GM18520 (cell line): ENCODE measurements at regions not wholly inside any gene's neighbourhood (a gene's known extent, or its start where the extent isn't known, plus 50 kb on each side); places are given as distances from the start of the nearest gene placed in this dataset.

Experiments used
- ATAC-seq: cut with Tn5 transposase; IDR thresholded peaks from one replicate; pipeline ENCODE4 v1.9.1; 2021; ENCODE audit not compliant: unreplicated experiment

GRCh38 chr22:48264586-48264985 lies 1502.1 kb downstream of the TBC1D22A start:
- no peak for ATAC-seq

GRCh38 chr22:48263791-48264351 lies 1501.4 kb downstream of the TBC1D22A start:
- ATAC-seq, result no peak

GRCh38 chr22:48263431-48263765 lies 1500.9 kb downstream of the TBC1D22A start:
- ATAC-seq, result no peak

- ATAC-seq, result no peak
Measured at GRCh38 chr22:48262596-48263430, 1500.4 kb downstream of the TBC1D22A start.

GRCh38 chr22:48261706-48262105 lies 1499.3 kb downstream of the TBC1D22A start:
- ATAC-seq, result no peak

- no peak for ATAC-seq
Measured at GRCh38 chr22:48261048-48261621, 1498.7 kb downstream of the TBC1D22A start.

GRCh38 chr22:48259991-48260670 lies 1497.7 kb downstream of the TBC1D22A start:
- ATAC-seq, result no peak

GRCh38 chr22:48258811-48259210 lies 1496.4 kb downstream of the TBC1D22A start:
- no peak for ATAC-seq

- no peak for ATAC-seq
Measured at GRCh38 chr22:48258064-48258701, 1495.7 kb downstream of the TBC1D22A start.

- ATAC-seq, result no peak
Measured at GRCh38 chr22:48257685-48258055, 1495.2 kb downstream of the TBC1D22A start.

GRCh38 chr22:48256776-48257684 lies 1494.6 kb downstream of the TBC1D22A start:
- no peak for ATAC-seq

GRCh38 chr22:48256041-48256739 lies 1493.7 kb downstream of the TBC1D22A start:
- ATAC-seq, result no peak

- no peak for ATAC-seq
Measured at GRCh38 chr22:48254311-48254873, 1491.9 kb downstream of the TBC1D22A start.

- ATAC-seq, result no peak
Measured at GRCh38 chr22:48253573-48253972, 1491.1 kb downstream of the TBC1D22A start.

- no peak for ATAC-seq
Measured at GRCh38 chr22:48253136-48253535, 1490.7 kb downstream of the TBC1D22A start.

GRCh38 chr22:48251629-48252028 lies 1489.2 kb downstream of the TBC1D22A start:
- ATAC-seq, result no peak

- ATAC-seq, result no peak
Measured at GRCh38 chr22:48250937-48251530, 1488.6 kb downstream of the TBC1D22A start.

- ATAC-seq, result no peak
Measured at GRCh38 chr22:48250286-48250895, 1487.9 kb downstream of the TBC1D22A start.
